ENCODE measurements at regions not wholly inside any gene's neighbourhood (a gene's known extent, or its start where the extent isn't known, plus 50 kb on each side); places are given as distances from the start of the nearest gene placed in this dataset.

DNA sequence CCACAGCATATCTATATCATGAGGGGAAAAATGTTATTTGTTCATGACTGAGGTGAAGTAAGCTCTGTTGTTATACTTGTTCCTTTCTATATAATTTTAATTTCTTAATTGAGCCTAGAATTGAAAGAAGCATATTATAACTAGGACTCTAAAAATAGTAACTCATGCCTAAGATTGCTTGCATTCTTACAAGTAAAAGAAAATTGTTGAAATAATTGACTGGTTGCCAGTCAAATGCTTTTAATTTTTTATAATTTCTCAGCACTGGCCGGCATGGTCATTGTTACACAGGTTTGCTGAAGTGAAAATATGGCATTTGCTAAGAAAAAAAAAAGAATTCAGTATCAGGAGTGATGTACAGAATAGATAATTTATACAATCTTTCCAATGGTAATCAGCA, 104.8 kb downstream of the GASK1B start:
- no peak overlapping the region for H3K4me3 Mint-ChIP-seq (ENCODE audit: unreplicated experiment)
- TF ChIP-seq, protein P1, sequence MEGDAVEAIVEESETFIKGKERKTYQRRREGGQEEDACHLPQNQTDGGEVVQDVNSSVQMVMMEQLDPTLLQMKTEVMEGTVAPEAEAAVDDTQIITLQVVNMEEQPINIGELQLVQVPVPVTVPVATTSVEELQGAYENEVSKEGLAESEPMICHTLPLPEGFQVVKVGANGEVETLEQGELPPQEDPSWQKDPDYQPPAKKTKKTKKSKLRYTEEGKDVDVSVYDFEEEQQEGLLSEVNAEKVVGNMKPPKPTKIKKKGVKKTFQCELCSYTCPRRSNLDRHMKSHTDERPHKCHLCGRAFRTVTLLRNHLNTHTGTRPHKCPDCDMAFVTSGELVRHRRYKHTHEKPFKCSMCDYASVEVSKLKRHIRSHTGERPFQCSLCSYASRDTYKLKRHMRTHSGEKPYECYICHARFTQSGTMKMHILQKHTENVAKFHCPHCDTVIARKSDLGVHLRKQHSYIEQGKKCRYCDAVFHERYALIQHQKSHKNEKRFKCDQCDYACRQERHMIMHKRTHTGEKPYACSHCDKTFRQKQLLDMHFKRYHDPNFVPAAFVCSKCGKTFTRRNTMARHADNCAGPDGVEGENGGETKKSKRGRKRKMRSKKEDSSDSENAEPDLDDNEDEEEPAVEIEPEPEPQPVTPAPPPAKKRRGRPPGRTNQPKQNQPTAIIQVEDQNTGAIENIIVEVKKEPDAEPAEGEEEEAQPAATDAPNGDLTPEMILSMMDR (IDR thresholded peaks at IDR 0.05; ENCODE audit: unreplicated experiment) = no peak
- H3K4me1 Mint-ChIP-seq (ENCODE audit: insufficient read depth, unreplicated experiment) = no peaks in the 10 kb centered on the region
- H3K36me3 Mint-ChIP-seq (ENCODE audit: insufficient read depth, unreplicated experiment) = no peaks in the 10 kb centered on the region
- BruUV-seq (replicated peaks) = no TSS peak
- H3K27ac Mint-ChIP-seq (ENCODE audit: low read depth, unreplicated experiment) = no peak overlapping the region
- DNase-seq (ENCODE audit: unreplicated experiment) = no peak
- POLR2A ChIA-PET = interaction anchor here (0.6 kb wide), 1 partner anchor 22 kb away, joined by 6 read pairs; no protein-coding TSS in a partner anchor
- intact Hi-C loops (cut with micrococcal nuclease) = no loop called here
- CTCF ChIA-PET = no interaction called here
- no peaks in the 10 kb centered on the region for H3K9me3 Mint-ChIP-seq (ENCODE audit: unreplicated experiment)
- H3K27me3 Mint-ChIP-seq (ENCODE audit: insufficient read depth, unreplicated experiment) = no peaks in the 10 kb centered on the region

DNA sequence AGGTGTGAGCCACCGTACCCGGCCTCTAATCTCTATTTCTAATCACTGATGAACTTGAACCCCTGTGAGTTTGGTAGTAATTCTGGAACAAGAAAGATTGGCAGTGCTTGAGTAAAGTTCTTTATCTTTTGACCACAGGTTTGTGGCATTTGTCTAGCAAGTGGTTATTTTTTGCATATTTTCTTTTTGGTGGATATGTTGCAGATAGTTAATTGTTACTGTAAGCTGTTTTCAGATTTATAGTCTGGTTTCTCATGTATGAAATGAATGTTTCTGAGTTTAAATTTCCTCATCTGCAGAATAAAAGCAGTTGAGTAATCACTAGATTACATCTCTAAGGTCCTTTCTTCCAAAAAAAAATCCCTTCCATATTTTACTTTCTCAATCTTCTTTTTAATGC, 105.2 kb downstream of the GASK1B start:
- no peaks in the 10 kb centered on the region for H3K9me3 Mint-ChIP-seq (ENCODE audit: unreplicated experiment)
- H3K4me3 Mint-ChIP-seq (ENCODE audit: unreplicated experiment) = no peak overlapping the region
- no peak for DNase-seq (ENCODE audit: unreplicated experiment)
- TF ChIP-seq, protein P1 (IDR thresholded peaks at IDR 0.05; ENCODE audit: unreplicated experiment) = no peak
- H3K36me3 Mint-ChIP-seq (ENCODE audit: insufficient read depth, unreplicated experiment) = no peaks in the 10 kb centered on the region
- POLR2A ChIA-PET = no interaction called here
- no peak overlapping the region for H3K27ac Mint-ChIP-seq (ENCODE audit: low read depth, unreplicated experiment)
- intact Hi-C loops (cut with micrococcal nuclease) = no loop called here
- no peaks in the 10 kb centered on the region for H3K27me3 Mint-ChIP-seq (ENCODE audit: insufficient read depth, unreplicated experiment)
- no TSS peak for BruUV-seq (replicated peaks)
- no peaks in the 10 kb centered on the region for H3K4me1 Mint-ChIP-seq (ENCODE audit: insufficient read depth, unreplicated experiment)
- CTCF ChIA-PET = no interaction called here

DNA sequence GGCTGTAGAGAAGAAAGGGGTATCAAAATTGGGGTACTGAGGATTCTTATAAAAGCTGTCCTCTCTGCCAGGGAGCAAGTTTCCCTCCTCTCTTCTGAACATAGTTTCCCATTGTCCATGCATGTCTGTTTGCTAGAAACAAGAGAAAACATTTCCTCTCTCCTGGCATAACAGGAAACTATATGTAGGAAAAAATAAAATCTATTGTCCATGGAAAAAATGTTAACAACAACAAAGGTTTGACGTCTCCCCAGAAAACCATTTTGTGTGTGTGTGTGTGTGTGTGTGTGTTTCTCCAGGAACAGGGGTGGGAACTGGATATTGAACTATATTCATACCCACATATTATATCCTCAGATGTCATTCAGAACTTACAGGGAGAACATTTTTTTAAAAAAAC, 107.2 kb downstream of the GASK1B start:
- intact Hi-C loops (cut with micrococcal nuclease) = no loop called here
- CTCF ChIA-PET = no interaction called here
- POLR2A ChIA-PET = no interaction called here
- no TSS peak for BruUV-seq (replicated peaks)
- DNase-seq (ENCODE audit: unreplicated experiment) = no peak
- H3K4me1 Mint-ChIP-seq (ENCODE audit: insufficient read depth, unreplicated experiment) = no peaks in the 10 kb centered on the region
- TF ChIP-seq, protein P1 (IDR thresholded peaks at IDR 0.05; ENCODE audit: unreplicated experiment) = no peak
- H3K36me3 Mint-ChIP-seq (ENCODE audit: insufficient read depth, unreplicated experiment) = no peaks in the 10 kb centered on the region
- H3K4me3 Mint-ChIP-seq (ENCODE audit: unreplicated experiment) = no peak overlapping the region
- no peak overlapping the region for H3K27ac Mint-ChIP-seq (ENCODE audit: low read depth, unreplicated experiment)
- H3K27me3 Mint-ChIP-seq (ENCODE audit: insufficient read depth, unreplicated experiment) = no peaks in the 10 kb centered on the region
- no peaks in the 10 kb centered on the region for H3K9me3 Mint-ChIP-seq (ENCODE audit: unreplicated experiment)

DNA sequence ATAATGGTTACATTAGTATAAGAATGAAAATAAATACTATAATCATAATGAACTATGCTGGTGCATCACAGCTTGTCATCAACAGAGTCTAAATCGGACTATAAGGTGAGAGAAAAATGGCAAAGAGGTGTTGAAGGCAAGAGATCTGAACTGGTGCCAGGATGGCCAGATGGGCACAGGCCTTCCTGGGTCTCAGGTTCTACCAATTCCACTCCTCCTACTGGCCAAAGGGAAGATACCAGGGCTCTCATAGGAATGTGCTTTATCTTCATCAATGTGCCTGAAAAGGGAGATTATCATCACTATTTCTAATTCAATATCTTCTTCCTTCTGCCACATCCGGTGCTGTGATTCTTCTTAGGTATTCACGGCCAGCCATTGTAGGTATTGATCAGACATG, 107.6 kb downstream of the GASK1B start:
- intact Hi-C loops (cut with micrococcal nuclease) = no loop called here
- Mint-ChIP-seq H3K27me3 (ENCODE audit: insufficient read depth, unreplicated experiment) (no peaks in the 10 kb centered on the region), H3K27ac (ENCODE audit: low read depth, unreplicated experiment) (no peak overlapping the region), H3K36me3 (ENCODE audit: insufficient read depth, unreplicated experiment) (no peaks in the 10 kb centered on the region), H3K4me1 (ENCODE audit: insufficient read depth, unreplicated experiment) (no peaks in the 10 kb centered on the region), H3K4me3 (ENCODE audit: unreplicated experiment) (no peak overlapping the region), H3K9me3 (ENCODE audit: unreplicated experiment) (no peaks in the 10 kb centered on the region)
- TF ChIP-seq, protein P1 (IDR thresholded peaks at IDR 0.05; ENCODE audit: unreplicated experiment) = no peak
- BruUV-seq (replicated peaks) = no TSS peak
- peak; percentile 27 for DNase-seq (ENCODE audit: unreplicated experiment)
- CTCF ChIA-PET = interaction anchor here (0.6 kb wide), 1 partner anchor 167 kb away, joined by 3 read pairs; no protein-coding TSS in a partner anchor
- POLR2A ChIA-PET = no interaction called here

Data from MCF 10A (cell line).